Pancreas (tissue), 10 donors: ENCODE measurements at regions not wholly inside any gene's neighbourhood (a gene's known extent, or its start where the extent isn't known, plus 50 kb on each side); places are given as distances from the start of the nearest gene placed in this dataset.
"Not testable (repeated sequence)": the region's sequence is repeated elsewhere in the genome, so short reads cannot be mapped to it uniquely, and the experiment has no call there.

ENCODE experiments used
- ATAC-seq, 4 donors: fragments of 200-7000 bp; cut with Tn5 transposase; one replicate each; pipeline versions ENCODE4 v1.8.0 to v1.9.1; 2020; ENCODE audit warnings: mild to moderate bottlenecking in 4 of 4, moderate library complexity in 4 of 4
- DNase-seq, 6 donors: peaks; one replicate each; pipeline ENCODE4 v3.0.0-alpha.2; 2020
- FAIRE-seq: peaks from 2 replicates; lab custom pipeline; 2012; peaks lifted over from hg19 to GRCh38; lab: Jason Lieb, UNC
- H3K27ac ChIP-seq, 4 donors: fragments of 200-600 bp; sonication (generic); 1 replicate in 3 of 4; 2 replicates in 1 of 4; pipeline versions ENCODE4 v1.5.0 to v1.8.0; 2020
- H3K27me3 ChIP-seq, 4 donors: fragments of 200-600 bp; one replicate each; pipeline ENCODE4 v1.8.0; 2021
- H3K36me3 ChIP-seq, 3 donors: fragments of 200-600 bp; sonication (generic) in 1 of 3; one replicate each; pipeline versions ENCODE4 v1.5.0 to v1.8.0; 2020 to 2021
- H3K4me1 ChIP-seq, 3 donors: fragments of 200-600 bp; one replicate each; pipeline ENCODE4 v1.8.0; 2021
- H3K4me3 ChIP-seq, 4 donors: fragments of 200-600 bp; sonication (generic) in 2 of 4; one replicate each; pipeline versions ENCODE4 v1.5.0 to v1.8.0; 2020 to 2021
- H3K9me3 ChIP-seq, 4 donors: fragments of 200-600 bp; one replicate each; pipeline ENCODE4 v1.8.0; 2021
- WGBS, 2 donors: extraction: QIAGEN DNeasy Blood & Tissue Kit; methylation state at CpG; one replicate each; pipeline ENCODE4 v1.1.7; 2013; 5-methylcytosine and 5-hydroxymethylcytosine counted together
- intact Hi-C, 3 donors: fragments of 100-400 bp; cut with DNase I; formaldehyde crosslinking; loops; one replicate each; pipeline versions ENCODE4 v1.11.1 to v1.14.2; 2022
- TF ChIP-seq, protein P1 (sequence below), 4 donors: fragments of 200-600 bp; sonication (generic) in 3 of 4; IDR thresholded peaks; one replicate each; pipeline versions ENCODE4 v1.5.0 to v1.8.0; 2021; ENCODE audit warnings: antibody characterized with exemption in 4 of 4
- donor health status: healthy with polysubstance abuse.
- donor health status: DM: no; HTN: no; CAD: no; lungs with moderate emphysema.
- donor health status: DM: no; HTN: no; CAD: no.
- donor health status: control.
- donor health status: control.
- donor health status: Bipolar disorder and iron deficiency.
- donor health status: DM: yes; HTN: yes; CAD: no.
- donor health status: DM: no; HTN: no; CAD: no.
- donor health status: DM: no; HTN: no; CAD: no.
- donor health status: DM: yes; HTN: yes; CAD: no.

DNA sequence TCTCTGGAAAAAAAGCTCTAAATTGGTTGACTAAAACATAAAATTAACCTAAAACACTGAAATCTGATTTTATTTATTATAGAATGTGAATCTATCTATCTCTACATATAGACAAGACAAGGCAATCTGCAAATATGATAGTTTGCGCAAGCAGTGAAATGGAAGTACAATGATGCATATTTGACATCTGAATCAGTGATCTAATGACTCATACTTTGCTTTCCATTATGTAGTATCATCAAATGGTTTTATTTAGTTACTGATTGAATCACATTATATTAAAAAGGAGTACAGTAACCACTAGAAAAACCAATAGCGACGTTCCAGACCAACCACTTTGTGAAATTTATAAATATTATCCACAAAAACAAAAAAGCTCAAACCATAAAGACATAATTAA lies 1969.3 kb downstream of the PCDH7 start:
- Histone ChIP-seq H3K36me3 (no peaks in the 10 kb centered on the region), H3K4me1 (no peaks in the 10 kb centered on the region), H3K27ac (no peak overlapping the region), H3K9me3 (no peaks in the 10 kb centered on the region), H3K27me3 (no peaks in the 10 kb centered on the region), H3K4me3 (no peak overlapping the region)
- 80 to 89% methylated on average over 3 of the region's 3 CpGs for WGBS, 2 donors
- FAIRE-seq (no peak), DNase-seq (no peak), ATAC-seq (no peak)
- TF ChIP-seq, protein P1, sequence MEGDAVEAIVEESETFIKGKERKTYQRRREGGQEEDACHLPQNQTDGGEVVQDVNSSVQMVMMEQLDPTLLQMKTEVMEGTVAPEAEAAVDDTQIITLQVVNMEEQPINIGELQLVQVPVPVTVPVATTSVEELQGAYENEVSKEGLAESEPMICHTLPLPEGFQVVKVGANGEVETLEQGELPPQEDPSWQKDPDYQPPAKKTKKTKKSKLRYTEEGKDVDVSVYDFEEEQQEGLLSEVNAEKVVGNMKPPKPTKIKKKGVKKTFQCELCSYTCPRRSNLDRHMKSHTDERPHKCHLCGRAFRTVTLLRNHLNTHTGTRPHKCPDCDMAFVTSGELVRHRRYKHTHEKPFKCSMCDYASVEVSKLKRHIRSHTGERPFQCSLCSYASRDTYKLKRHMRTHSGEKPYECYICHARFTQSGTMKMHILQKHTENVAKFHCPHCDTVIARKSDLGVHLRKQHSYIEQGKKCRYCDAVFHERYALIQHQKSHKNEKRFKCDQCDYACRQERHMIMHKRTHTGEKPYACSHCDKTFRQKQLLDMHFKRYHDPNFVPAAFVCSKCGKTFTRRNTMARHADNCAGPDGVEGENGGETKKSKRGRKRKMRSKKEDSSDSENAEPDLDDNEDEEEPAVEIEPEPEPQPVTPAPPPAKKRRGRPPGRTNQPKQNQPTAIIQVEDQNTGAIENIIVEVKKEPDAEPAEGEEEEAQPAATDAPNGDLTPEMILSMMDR (IDR thresholded peaks at IDR 0.05) = no peak
- intact Hi-C loops = no loop called here

DNA sequence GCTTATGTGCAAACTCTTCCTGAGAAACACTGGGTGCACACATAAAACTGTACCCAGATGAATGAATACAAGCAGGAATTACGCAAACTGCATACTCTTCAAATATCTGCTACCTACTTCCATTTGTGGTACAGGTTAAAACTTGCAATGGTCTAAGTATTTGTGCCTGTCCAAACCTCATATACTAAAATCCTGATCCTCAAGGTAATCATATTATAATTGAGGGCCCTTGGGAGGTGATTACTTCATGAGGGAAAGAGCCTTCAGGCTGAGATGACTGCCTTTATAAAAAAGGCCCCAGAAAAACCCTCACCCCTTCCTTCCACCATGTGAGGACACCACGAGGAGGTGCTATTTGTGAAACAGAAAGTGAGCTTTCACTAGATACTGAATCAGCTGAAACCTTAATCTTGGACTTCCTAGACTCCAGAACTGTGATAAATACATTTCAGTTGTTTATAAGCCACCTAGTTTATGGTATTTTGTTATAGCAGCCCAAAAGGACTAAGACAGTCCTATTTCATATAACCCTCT lies 1977.2 kb downstream of the PCDH7 start:
- intact Hi-C loops = no loop called here
- no peaks in the 10 kb centered on the region for H3K27me3 ChIP-seq
- no peaks in the 10 kb centered on the region for H3K9me3 ChIP-seq
- no peaks in the 10 kb centered on the region for H3K4me1 ChIP-seq
- TF ChIP-seq, protein P1 (IDR thresholded peaks at IDR 0.05) = no peak
- no peak overlapping the region for H3K27ac ChIP-seq
- H3K36me3 ChIP-seq = no peaks in the 10 kb centered on the region
- no peak for FAIRE-seq
- no peak for ATAC-seq
- no peak overlapping the region for H3K4me3 ChIP-seq
- no peak for DNase-seq
- WGBS, 2 donors = 60 to 78% methylated on average over 2 of the region's 2 CpGs

DNA sequence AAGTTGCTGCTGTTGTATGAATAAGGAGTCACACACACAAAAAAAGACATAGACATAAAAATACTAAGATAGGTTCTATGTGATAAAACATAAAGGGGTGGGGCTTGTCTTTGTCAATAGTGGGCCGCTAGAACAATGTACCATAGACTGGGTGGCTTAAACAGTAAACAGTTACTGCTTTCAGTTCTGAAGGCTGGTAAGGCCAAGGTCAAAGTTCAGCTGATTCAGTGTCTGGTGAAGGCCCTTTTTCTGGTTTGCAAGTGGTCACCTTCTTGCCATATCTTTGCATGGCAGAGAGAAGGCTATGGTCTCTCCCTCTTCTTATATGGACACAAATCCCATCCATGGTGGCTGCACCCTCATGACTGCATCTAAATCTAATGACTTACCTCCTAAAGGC lies 1980.7 kb downstream of the PCDH7 start:
- DNase-seq = no peak
- H3K27ac ChIP-seq = no peak overlapping the region
- H3K4me3 ChIP-seq = no peak overlapping the region
- 37 to 65% methylated on average over 1 of the region's 1 CpG for WGBS, 2 donors
- TF ChIP-seq, protein P1 (IDR thresholded peaks at IDR 0.05) = no peak
- no peaks in the 10 kb centered on the region for H3K4me1 ChIP-seq
- no peaks in the 10 kb centered on the region for H3K27me3 ChIP-seq
- intact Hi-C loops = no loop called here
- no peak for FAIRE-seq
- ATAC-seq = no peak
- H3K36me3 ChIP-seq = no peaks in the 10 kb centered on the region
- no peaks in the 10 kb centered on the region for H3K9me3 ChIP-seq

- DNase-seq (no peak), FAIRE-seq (no peak), ATAC-seq (no peak)
- TF ChIP-seq, protein P1 (IDR thresholded peaks at IDR 0.05) = no peak
- no peaks in the 10 kb centered on the region for H3K27me3 ChIP-seq
- 4 to 12% methylated on average over 1 of the region's 1 CpG for WGBS, 2 donors
- no peaks in the 10 kb centered on the region for H3K9me3 ChIP-seq
- intact Hi-C loops = no loop called here
- no peak overlapping the region for H3K27ac ChIP-seq
- no peaks in the 10 kb centered on the region for H3K36me3 ChIP-seq
- H3K4me3 ChIP-seq = no peak overlapping the region
- H3K4me1 ChIP-seq = no peaks in the 10 kb centered on the region
These were observed 1986.7 kb downstream of the PCDH7 start for GRCh38 chr4:32706893-32707292.

DNA sequence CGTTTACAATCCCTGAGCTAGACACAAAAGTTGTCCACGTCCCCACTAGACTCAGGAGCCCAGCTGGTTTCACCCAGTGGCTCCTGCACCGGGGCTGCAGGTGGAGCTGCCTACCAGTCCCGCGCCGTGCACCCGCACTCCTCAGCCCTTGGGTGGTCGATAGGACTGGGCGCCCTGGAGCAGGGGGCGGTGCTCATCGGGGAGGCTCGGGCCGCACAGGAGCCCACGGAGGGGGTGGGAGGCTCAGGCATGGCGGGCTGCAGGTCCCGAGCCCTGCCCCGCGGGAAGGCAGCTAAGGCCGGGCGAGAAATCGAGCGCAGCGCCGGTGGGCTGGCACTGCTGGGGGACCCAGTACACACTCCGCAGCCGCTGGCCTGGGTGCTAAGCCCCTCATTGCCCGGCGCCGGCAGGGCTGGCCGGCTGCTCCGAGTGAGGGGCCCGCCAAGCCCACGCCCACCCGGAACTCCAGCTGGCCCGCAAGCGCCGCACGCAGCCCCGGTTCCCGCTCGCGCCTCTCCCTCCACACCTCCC lies 1996.0 kb downstream of the PCDH7 start:
- H3K9me3 ChIP-seq, FAIRE-seq, intact Hi-C loops, H3K27ac ChIP-seq, H3K27me3 ChIP-seq, ATAC-seq, H3K36me3 ChIP-seq, H3K4me1 ChIP-seq, H3K4me3 ChIP-seq: not testable (repeated sequence)
- WGBS, 2 donors = 72 to 95% methylated on average over 26 to 35 of the region's 42 CpGs
- peak in 1 of 6 donors; percentile 53 for DNase-seq
